CD14-positive monocyte (primary cell): ENCODE measurements at regions not wholly inside any gene's neighbourhood (a gene's known extent, or its start where the extent isn't known, plus 50 kb on each side); places are given as distances from the start of the nearest gene placed in this dataset.

Experiments
- DNase-seq, 3 donors: peaks; one replicate each; pipeline ENCODE4 v3.0.0-alpha.2; 2011 to 2022
- H2AFZ ChIP-seq: 2 replicates; pipeline ENCODE4 v1.6.0; 2012; ENCODE audit warnings: mild to moderate bottlenecking, low read depth, low read length, inconsistent platforms; ENCODE audit not compliant: insufficient read depth, poor library complexity, severe bottlenecking
- H3K27ac ChIP-seq, 2 donors: 1 replicate in 1 of 2; 2 replicates in 1 of 2; pipeline ENCODE4 v1.5.1; 2012 to 2013; ENCODE audit warnings: low read length in 2 of 2, control low read depth in 1 of 2, inconsistent platforms in 1 of 2, low read depth in 1 of 2, mild to moderate bottlenecking in 1 of 2
- H3K27me3 ChIP-seq, 2 donors: one replicate each; pipeline versions ENCODE4 v1.6.0 to v1.6.1; 2011 to 2013; ENCODE audit warnings: low read length in 2 of 2; ENCODE audit not compliant: control insufficient read depth in 2 of 2, insufficient read depth in 2 of 2
- H3K36me3 ChIP-seq, 2 donors: replicated peaks in 1 of 2; 1 replicate in 1 of 2; 2 replicates in 1 of 2; pipeline versions ENCODE4 v1.5.1 to v1.6.1; 2012 to 2013; ENCODE audit warnings: low read length in 2 of 2, control low read depth in 1 of 2, inconsistent platforms in 1 of 2, mild to moderate bottlenecking in 1 of 2; ENCODE audit not compliant: insufficient read depth in 2 of 2, control insufficient read depth in 1 of 2
- H3K4me1 ChIP-seq, 2 donors: 1 replicate in 1 of 2; 2 replicates in 1 of 2; pipeline versions ENCODE4 v1.5.1 to v1.6.1; 2012 to 2013; ENCODE audit warnings: low read length in 2 of 2, control low read depth in 1 of 2, inconsistent platforms in 1 of 2, mild to moderate bottlenecking in 1 of 2, moderate library complexity in 1 of 2; ENCODE audit not compliant: insufficient read depth in 2 of 2, control insufficient read depth in 1 of 2
- H3K4me2 ChIP-seq: replicated peaks from 2 replicates; pipeline ENCODE3; 2012; ENCODE audit warnings: low read length, moderate library complexity, mild to moderate bottlenecking; ENCODE audit not compliant: poor library complexity, severe bottlenecking; ENCODE audit errors: extremely low read depth
- H3K4me3 ChIP-seq, 3 experiments: fragments of 200-600 bp in 1 of 3; sonication (generic) in 1 of 3; replicated peaks in 1 of 3; 1 replicate in 2 of 3; 2 replicates in 1 of 3; pipeline ENCODE4 v1.5.1; 2011 to 2013; ENCODE audit warnings: low read length in 3 of 3, mild to moderate bottlenecking in 3 of 3, control low read depth in 2 of 3, low read depth in 2 of 3, inconsistent platforms in 1 of 3, moderate library complexity in 1 of 3
- H3K79me2 ChIP-seq: 2 replicates; pipeline ENCODE4 v1.6.0; 2012; ENCODE audit warnings: mild to moderate bottlenecking, control low read depth, inconsistent platforms, low read length, moderate library complexity; ENCODE audit not compliant: insufficient read depth
- H3K9ac ChIP-seq: 2 replicates; pipeline ENCODE4 v1.6.0; 2017; ENCODE audit warnings: low read length, mild to moderate bottlenecking; ENCODE audit not compliant: insufficient read depth, poor library complexity, severe bottlenecking
- H3K9me3 ChIP-seq, 2 donors: replicated peaks in 1 of 2; 1 replicate in 1 of 2; 2 replicates in 1 of 2; pipeline versions ENCODE4 v1.5.1 to v1.6.1; 2012 to 2013; ENCODE audit warnings: low read length in 2 of 2, control low read depth in 1 of 2; ENCODE audit not compliant: control insufficient read depth in 1 of 2, insufficient read depth in 1 of 2
- H4K20me1 ChIP-seq: 2 replicates; pipeline ENCODE4 v1.6.0; 2012; ENCODE audit warnings: mild to moderate bottlenecking, low read length, control low read depth, moderate library complexity; ENCODE audit not compliant: insufficient read depth
- H3K27ac Mint-ChIP-seq, 7 donors: one replicate each; pipeline ENCODE4 v1.8.0; 2020; ENCODE audit warnings: mild to moderate bottlenecking in 7 of 7, mixed read lengths in 7 of 7, moderate library complexity in 6 of 7, inconsistent platforms in 2 of 7
- H3K27me3 Mint-ChIP-seq, 3 donors: one replicate each; pipeline ENCODE4 v1.8.0; 2021 to 2022; ENCODE audit warnings: low read depth in 3 of 3, mild to moderate bottlenecking in 3 of 3, mixed read lengths in 3 of 3, moderate library complexity in 3 of 3, inconsistent platforms in 1 of 3
- H3K36me3 Mint-ChIP-seq, 2 donors: one replicate each; pipeline ENCODE4 v1.8.0; 2020; ENCODE audit warnings: mixed read lengths in 2 of 2, inconsistent platforms in 1 of 2, mild to moderate bottlenecking in 1 of 2
- H3K4me1 Mint-ChIP-seq: one replicate; pipeline ENCODE4 v1.8.0; 2020; ENCODE audit warnings: mild to moderate bottlenecking, mixed read lengths
- H3K4me3 Mint-ChIP-seq, 2 donors: one replicate each; pipeline ENCODE4 v1.8.0; 2020; ENCODE audit warnings: mild to moderate bottlenecking in 2 of 2, mixed read lengths in 2 of 2, moderate library complexity in 1 of 2
- H3K9me3 Mint-ChIP-seq, 7 donors: one replicate each; pipeline ENCODE4 v1.8.0; 2020 to 2022; ENCODE audit warnings: mixed read lengths in 7 of 7, mild to moderate bottlenecking in 6 of 7, moderate library complexity in 6 of 7, inconsistent platforms in 2 of 7
- WGBS: methylation state at CpG from one replicate; pipeline ENCODE4 v1.1.5; 2013; ENCODE audit warnings: missing lambda C conversion rate; ENCODE audit not compliant: insufficient coverage; 5-methylcytosine and 5-hydroxymethylcytosine counted together
- intact Hi-C, 2 donors: fragments of 100-400 bp; cut with micrococcal nuclease; formaldehyde crosslinking; loops; one replicate each; pipeline versions ENCODE4 v1.15.0 to v1.15.1; 2023
- TF ChIP-seq, protein P1 (sequence below): fragments of 200-600 bp; IDR thresholded peaks from one replicate; pipeline ENCODE4 v1.8.0; 2022; ENCODE audit warnings: antibody characterized with exemption, mild to moderate bottlenecking

GRCh38 chr13:90673746-90674145 lies 673.7 kb upstream of the MIR17HG start:
- H3K4me2 ChIP-seq, result no peak overlapping the region
- Mint-ChIP-seq H3K9me3 (peaks cover 0 to 7% (median 0%) of the 10 kb centered on the region in 7 donors), H3K36me3 (no peaks in the 10 kb centered on the region), H3K4me1 (no peaks in the 10 kb centered on the region), H3K4me3 (no peak overlapping the region), H3K27me3 (peaks cover 0 to 2% (median 0%) of the 10 kb centered on the region in 3 donors), H3K27ac (no peak overlapping the region)
- no peaks in the 10 kb centered on the region for H4K20me1 ChIP-seq
- no peaks in the 10 kb centered on the region for H3K27me3 ChIP-seq
- H3K79me2 ChIP-seq, result no peaks in the 10 kb centered on the region
- no peak overlapping the region for H3K4me3 ChIP-seq
- H3K4me1 ChIP-seq, result no peaks in the 10 kb centered on the region
- no peaks in the 10 kb centered on the region for H3K36me3 ChIP-seq
- no peaks in the 10 kb centered on the region for H3K9me3 ChIP-seq
- no peak overlapping the region for H3K9ac ChIP-seq
- DNase-seq, result no peak
- WGBS, result 82% methylated on average over 1 of the region's 1 CpG
- no peak overlapping the region for H2AFZ ChIP-seq
- intact Hi-C loops, result no loop called here
- H3K27ac ChIP-seq, result no peak overlapping the region
- TF ChIP-seq, protein P1, sequence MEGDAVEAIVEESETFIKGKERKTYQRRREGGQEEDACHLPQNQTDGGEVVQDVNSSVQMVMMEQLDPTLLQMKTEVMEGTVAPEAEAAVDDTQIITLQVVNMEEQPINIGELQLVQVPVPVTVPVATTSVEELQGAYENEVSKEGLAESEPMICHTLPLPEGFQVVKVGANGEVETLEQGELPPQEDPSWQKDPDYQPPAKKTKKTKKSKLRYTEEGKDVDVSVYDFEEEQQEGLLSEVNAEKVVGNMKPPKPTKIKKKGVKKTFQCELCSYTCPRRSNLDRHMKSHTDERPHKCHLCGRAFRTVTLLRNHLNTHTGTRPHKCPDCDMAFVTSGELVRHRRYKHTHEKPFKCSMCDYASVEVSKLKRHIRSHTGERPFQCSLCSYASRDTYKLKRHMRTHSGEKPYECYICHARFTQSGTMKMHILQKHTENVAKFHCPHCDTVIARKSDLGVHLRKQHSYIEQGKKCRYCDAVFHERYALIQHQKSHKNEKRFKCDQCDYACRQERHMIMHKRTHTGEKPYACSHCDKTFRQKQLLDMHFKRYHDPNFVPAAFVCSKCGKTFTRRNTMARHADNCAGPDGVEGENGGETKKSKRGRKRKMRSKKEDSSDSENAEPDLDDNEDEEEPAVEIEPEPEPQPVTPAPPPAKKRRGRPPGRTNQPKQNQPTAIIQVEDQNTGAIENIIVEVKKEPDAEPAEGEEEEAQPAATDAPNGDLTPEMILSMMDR, result no peak

- Histone ChIP-seq H3K4me2 (no peak overlapping the region), H3K9me3 (no peaks in the 10 kb centered on the region), H4K20me1 (no peaks in the 10 kb centered on the region), H3K36me3 (no peaks in the 10 kb centered on the region), H3K27me3 (no peaks in the 10 kb centered on the region), H3K27ac (no peak overlapping the region), H3K4me1 (no peaks in the 10 kb centered on the region), H3K79me2 (no peaks in the 10 kb centered on the region), H2AFZ (no peak overlapping the region), H3K4me3 (no peak overlapping the region), H3K9ac (no peak overlapping the region)
- no peak for DNase-seq
- Mint-ChIP-seq H3K27ac (no peak overlapping the region), H3K27me3 (peaks cover 0 to 2% (median 0%) of the 10 kb centered on the region in 3 donors), H3K9me3 (peaks cover 0 to 9% (median 1%) of the 10 kb centered on the region in 7 donors), H3K4me1 (no peaks in the 10 kb centered on the region), H3K4me3 (no peak overlapping the region), H3K36me3 (no peaks in the 10 kb centered on the region)
- intact Hi-C loops, result no loop called here
- TF ChIP-seq, protein P1, result no peak
- WGBS, result no CpG with 5 or more reads among the region's 2 CpGs
Observed at GRCh38 chr13:90675129-90675528, 672.4 kb upstream of the MIR17HG start.
